GM18508 (cell line): ENCODE measurements at regions not wholly inside any gene's neighbourhood (a gene's known extent, or its start where the extent isn't known, plus 50 kb on each side); places are given as distances from the start of the nearest gene placed in this dataset.

Experiments
- ATAC-seq: cut with Tn5 transposase; IDR thresholded peaks from one replicate; pipeline ENCODE4 v1.9.1; 2021; ENCODE audit warnings: moderate number of reproducible peaks; ENCODE audit not compliant: insufficient read depth, unreplicated experiment

DNA sequence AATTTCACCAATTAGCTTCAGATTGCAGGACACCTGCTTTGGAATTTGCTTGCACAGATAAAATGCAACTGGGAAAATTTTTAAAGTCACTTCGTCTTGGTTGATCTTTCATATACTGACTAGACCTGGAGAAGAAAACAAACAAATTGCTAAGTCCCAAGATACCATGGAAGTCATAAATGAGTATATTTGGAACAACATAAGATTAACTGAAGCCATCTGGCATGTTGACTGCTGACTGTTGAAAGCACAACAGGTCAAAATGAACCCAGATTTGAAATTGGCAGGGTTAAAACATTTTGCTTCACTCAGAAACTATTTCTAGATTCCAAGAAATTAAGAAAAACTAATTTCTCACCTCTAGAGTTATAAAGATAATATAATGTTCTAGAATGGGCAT lies 470.7 kb downstream of the LPIN1 start:
- no peak for ATAC-seq

DNA sequence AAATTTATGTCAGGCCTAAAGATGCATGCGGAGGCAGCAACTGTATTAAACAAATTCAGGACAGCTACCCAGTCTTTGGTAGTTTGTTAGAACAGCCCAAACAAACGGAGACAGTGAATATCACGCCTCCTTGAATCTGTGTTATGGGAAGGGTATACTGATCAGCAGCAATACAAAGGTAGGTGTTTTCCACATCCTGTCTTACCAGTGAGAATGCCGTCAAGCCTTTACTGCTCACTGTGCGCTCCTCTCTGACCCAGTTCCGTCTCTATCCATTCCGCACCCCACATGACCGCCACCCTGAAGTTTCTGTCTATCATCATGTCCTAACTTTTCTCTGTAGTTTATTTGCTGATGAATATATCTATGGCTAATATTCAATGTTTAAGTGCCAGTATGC lies 473.3 kb downstream of the LPIN1 start:
- no peak for ATAC-seq

DNA sequence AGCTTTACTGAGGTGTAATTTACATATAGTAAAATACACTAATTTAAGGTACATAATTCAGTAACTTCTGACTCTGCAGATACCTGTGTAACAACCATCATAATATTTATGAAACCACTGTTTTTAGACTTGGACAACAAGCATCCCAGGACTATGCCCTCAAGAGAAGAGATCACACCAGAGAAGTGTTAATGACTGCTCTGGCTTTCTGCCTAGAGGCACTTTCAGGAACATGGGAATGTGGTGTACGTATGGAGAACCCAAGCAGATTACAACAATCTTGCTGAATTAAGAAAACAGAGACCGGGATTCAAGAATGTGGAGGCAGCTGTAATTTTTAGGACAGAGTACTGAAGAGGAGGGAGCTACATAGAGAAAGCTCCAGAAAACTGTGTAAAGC lies 475.2 kb downstream of the LPIN1 start:
- ATAC-seq = no peak

DNA sequence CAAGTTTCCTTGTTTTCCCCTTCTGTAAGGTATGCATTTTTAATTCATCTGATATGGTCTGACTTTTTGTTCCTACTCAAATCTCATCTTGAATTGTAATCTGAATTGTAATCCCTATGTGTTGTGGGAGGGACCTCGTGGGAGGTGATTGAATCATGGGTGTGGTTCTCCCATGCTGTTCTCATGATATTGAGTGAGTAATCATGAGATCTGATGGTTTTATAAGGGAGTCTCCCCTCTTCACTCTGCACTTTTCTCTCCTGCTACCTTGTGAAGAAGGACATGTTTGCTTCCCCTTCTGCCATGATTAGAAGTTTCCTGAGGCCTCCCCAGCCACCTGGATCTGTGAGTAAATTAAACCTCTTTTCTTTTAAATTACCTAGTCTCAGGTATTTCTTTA lies 476.1 kb downstream of the LPIN1 start:
- ATAC-seq = no peak

DNA sequence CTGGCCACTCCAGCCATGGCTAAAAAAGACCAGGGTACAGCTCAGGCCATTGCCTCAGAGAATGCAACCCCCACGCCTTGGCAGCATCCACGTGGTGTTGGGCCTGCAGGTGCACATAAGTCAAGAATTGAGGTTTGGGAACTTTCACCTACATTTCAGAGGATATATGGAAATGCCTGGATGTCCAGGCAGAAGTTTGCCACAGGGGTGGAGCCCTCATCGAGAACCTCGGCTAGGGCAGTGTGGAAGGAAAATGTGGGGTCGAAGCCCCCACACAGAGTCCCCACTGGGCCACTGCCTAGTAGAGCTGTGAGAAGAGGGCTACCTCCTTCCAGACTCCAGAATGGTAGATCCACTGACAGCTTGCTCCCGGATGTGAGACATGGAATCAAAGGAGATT lies 477.3 kb downstream of the LPIN1 start:
- ATAC-seq = no peak

DNA sequence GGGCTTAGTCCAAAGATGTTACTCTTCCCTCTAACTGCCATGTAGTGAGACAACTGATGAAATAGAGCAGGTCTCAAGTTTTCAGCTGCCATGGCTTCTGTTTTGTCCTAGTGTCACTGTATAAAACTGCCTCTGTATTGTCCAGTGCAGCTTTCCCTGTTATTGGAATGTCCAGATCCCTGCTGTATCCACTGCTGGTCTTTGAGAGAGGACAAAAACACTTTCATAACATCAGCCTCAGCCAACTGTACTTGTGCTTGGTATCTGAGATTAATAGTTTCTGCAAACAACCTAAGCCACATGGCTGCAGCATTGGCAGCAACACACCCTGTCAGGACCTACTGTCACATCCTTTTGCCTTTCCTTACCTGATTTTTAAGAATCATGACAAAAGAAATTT lies 480.2 kb downstream of the LPIN1 start:
- ATAC-seq = no peak

DNA sequence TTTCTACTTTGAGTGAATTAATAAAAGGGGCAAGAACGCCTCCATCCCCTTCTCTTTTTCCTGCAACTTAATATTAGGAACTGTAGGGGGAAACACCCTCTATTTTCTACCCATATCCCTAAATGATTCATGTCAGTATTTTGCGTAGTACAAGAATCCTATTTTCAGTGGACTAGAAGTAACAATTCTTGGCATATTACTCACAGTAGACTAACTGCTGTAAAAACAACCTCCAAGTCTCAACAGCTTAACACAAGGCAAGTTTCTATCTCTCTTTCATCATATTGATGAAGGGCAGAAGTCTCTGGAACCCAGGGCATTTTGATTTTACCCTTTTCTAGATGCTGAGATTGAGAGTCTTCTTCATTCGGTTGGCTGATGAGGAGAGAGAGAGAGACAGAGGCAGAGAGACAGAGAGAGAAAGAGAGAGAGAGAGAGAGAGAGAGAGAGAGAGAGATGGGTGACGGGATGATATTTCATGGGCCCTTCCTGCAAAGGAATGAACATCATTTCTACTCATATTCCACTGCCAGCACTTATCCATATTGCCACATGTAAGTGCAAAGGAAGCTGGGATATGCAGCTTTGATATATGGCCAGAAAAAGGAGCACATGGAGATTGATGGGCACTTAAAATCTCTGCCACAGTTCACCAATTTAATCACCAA lies 481.6 kb downstream of the LPIN1 start:
- no peak for ATAC-seq

DNA sequence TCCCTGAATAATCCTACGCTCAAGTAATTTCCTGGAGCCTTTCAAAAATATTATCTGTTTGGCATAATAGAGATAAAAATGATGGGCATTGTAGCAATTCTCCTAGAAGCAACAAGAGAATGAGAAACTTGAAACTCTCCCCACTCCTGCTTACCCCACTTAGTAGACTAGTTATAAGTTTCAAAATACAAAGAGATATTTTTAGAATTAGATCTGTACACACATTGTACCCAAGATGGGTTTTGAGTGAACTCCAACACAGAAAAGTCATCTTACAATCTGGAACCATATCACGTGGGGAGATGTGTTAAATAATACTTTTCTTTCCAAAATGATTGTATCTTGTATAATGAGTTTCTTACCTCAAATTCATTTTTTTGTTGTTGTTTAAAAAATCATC lies 484.9 kb downstream of the LPIN1 start:
- no peak for ATAC-seq

DNA sequence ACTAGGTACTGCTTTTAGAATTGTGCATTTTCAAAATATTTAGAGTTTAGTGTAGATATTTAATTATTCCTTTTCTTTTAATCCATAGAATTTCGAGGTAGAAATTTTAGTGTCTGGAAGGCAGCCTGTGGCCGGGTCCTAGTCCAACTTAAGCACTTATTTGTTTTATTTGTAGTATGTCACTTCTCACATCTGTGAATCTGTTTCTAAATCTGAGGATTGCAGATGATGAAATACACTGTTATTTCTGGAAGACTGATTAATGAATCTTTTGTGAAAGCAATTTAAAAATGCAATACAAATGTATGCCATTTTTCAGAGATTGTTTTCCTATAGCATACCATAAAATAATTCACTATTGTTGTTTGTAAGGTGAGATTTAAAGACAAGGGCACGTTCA lies 483.9 kb upstream of the TRIB2 start:
- no peak for ATAC-seq

DNA sequence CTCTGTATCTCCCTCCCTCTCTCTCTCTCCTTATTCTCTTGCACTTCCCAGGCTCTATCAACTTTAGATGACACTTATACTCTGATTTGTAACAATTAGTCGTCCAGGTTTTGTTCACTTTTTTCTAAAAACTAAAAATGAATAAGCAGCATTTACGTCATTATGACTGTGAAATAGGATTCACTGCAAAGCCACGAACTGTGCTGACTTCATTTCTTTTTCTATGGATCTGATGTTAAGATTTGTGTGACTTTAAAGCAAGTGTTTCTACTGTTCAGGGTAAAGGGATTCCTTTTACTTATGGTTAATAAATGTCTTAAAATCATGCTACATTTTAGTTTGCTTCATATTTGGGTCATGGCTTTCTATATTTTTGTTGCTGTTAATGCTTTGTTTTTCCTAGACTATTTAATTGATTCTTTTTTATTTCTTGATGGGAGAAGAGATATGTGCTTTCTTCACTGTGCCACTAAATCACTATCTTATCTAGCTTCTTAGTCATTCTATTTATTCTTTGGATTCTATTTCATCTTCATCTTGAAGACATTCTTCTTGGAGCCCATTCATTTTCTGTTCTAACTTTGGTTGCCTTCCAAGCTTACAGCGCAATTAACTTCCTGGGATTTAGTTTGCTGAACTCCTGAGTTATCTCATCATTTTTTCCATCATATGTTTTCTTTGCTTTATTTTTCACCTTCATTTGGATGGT lies 480.4 kb upstream of the TRIB2 start:
- ATAC-seq = no peak

DNA sequence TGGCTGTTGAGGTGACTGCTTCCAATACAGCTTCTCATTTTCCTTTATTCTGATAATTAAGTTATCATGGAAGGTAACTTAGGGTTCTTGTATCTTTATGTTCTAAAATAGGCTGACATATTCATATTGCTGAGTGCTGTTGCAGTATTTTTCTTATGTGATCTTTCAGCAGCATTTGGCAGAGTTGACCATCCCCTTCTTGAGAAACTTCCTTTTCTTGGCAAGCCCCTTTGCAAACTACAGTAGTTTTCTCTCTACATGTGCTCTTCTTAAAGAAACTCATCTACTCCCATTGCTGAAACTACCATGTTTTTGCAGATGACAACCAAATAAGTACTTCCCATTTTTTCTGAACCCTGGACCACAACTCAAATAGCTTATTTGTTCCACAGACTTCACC lies 476.5 kb upstream of the TRIB2 start:
- no peak for ATAC-seq

DNA sequence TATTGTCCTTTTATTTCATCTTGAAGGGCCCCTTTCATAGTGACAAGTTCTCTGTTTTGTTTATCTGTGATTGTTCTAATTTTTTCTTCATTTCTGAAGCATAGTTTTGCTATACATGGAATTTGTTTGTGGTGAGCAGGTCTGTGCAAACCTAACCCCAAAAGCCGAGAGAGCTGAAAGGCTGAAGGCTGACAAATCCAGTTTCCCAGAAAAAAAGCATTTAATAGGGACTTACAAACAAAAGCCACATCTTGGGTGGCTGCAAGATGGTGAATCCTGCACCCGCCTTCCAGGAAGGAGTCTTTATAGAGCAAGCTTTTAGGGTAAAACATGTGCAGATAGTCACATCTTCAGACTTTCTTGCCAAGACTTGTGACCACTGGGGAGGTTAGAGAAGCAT lies 473.4 kb upstream of the TRIB2 start:
- no peak for ATAC-seq

DNA sequence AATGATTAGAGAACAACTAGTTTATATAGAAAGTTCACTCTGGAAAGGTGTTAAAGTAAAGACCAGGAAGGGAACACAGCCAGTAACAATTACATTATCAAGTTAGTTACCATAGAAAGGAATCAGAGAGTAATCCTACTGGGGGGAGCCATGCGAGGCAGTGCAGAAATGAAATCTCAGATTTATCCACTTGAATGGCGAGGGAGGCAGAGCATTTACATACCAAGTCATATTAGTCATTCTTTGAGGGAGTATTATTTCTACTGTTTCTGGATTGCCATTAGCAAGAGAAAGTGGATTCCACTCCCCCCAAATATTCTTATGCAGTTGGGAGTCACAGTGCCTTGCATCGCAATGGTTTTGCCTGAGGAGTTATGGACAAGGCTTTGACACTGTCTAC lies 472.7 kb upstream of the TRIB2 start:
- ATAC-seq = no peak

DNA sequence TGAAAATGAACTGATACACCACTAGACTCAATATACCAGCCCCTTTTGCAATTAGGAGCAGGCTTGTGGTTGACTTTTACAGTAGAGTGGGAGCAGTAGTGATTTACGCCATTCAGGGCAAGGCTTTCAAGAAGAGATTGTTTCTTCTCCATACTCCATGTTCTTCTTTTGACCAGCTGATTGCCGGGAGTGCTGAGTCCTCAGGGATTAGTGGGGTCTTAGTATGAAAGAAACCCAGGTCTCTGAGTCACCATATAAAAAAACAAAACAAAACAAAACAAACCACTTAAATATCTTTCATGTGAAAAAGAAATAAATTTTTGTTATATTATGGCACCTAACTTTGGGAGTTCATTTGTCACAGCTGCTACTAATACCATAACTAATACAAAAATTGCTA lies 465.6 kb upstream of the TRIB2 start:
- ATAC-seq = no peak

DNA sequence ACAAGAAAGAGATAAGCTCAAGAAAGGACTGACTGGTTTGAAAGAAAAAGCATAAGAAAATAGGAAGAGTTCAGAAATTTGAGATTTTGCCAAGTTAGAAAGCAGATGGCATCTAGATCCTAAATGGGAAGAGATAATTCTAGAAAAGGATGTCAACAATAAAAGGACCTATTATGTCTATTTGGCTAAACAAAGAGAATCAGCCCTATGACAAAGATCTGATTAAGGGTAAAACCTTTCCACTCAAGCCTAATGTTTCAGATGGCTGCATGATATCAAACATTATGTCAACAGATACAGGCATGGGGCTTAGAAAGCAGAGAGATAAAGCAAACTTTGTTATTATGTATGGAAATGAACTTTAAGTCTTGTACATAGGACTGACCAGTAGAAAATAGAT lies 465.0 kb upstream of the TRIB2 start:
- ATAC-seq = no peak

DNA sequence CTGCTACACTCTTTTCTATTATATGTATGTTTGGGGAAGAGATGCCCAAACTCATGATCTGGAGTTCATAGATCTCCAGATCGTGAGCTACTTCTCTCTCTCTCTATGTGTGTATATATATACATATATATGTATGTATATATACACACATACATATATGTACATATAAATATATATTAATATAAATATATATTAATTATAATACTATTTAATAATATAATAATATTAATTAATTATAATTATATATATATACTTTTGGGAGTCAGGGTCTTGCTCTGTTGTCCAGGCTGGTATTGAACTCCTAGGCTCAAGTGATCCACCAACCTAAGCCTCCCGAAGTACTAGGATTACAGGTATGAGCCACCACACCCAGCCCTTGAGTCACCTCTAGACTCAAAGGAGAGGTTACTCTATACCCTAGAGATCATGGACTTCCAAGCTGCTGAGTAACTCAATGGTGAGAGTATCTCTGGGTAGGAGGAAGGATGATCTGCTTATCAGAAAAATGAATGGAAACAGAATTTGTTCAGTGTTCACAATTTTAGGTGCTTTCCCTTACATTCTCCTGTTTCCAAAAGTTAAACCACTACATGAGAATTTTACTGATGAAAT lies 463.5 kb upstream of the TRIB2 start:
- ATAC-seq = no peak

DNA sequence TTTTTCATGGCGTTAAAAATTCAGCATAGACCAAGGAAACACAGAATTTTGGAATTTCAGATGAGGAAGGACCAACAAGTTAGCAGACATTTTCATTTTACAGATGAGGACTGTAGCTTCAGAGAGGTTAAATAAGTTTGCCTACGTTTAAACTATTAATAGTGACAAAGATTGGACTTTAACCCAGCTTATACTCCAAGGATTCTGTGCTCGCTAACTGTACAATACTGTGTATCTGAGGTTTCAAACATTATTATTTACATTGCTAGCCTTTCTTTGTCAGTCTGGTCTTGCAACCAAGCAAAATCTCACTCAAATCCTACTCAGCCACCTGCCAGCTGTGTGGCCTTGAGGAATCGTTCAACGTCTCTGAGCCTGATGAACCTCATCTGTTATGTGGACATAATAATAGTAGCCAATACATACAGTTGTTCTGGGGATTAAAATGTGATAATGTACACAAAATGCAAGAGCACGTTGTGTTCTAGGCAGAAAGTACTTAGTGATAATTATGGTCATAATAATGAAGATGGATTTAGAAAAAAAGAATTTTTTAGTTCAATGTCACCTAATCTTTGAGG lies 462.4 kb upstream of the TRIB2 start:
- no peak for ATAC-seq

DNA sequence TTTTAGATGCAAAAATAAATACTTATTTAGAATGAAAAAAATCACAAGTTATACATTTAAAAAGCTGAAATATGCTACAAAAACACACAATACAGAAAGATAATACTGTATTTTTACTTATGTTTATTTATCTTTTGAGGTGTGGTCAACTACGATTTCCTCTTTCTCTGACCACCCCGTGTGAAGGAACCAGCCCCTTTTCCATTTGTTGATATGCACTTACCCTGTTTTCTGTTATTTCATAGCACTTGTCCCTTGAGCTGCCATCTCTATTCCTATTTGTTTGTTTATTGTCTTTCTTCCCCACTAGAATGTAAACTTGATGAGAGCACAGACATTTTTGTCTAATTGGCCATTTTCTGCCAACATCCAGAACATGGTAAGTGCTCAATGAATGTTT lies 460.5 kb upstream of the TRIB2 start:
- no peak for ATAC-seq

DNA sequence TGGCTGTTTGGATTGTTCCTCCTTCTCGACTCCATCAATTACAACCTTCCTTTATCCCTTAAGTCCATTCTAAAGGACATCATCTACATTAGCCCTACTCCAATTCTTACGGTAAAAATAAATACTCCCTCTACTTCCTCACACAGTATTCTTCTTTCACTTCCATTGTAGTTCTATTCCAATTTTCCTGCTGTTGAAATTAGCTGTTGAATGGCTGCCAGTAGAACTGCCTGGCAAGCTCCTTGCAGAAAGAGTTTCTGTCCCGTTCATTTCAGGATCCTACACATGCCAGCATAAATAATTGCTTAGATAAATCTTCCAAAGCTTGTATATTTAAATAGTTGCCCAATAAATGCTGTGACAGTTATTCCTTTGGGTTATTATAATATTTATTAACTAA lies 459.3 kb upstream of the TRIB2 start:
- no peak for ATAC-seq

DNA sequence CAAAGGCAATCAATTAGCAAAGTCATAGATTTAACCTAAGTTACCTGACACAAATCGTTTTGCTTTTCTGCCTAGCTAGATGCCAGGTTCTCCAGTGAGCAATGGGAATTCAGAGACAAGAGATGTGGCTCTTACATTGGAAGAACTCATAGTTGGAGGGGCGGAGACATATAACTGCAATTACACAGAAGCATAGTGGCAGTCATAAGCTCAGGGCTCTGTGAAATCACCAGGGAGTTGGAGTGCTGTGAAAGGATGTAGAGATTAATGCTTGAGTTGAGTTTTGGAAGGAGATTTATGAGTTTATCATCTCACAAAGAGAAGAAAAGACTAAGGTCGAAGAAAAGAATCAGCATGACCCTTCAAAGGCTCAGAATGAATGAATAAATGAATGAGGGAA lies 457.2 kb upstream of the TRIB2 start:
- ATAC-seq = no peak

DNA sequence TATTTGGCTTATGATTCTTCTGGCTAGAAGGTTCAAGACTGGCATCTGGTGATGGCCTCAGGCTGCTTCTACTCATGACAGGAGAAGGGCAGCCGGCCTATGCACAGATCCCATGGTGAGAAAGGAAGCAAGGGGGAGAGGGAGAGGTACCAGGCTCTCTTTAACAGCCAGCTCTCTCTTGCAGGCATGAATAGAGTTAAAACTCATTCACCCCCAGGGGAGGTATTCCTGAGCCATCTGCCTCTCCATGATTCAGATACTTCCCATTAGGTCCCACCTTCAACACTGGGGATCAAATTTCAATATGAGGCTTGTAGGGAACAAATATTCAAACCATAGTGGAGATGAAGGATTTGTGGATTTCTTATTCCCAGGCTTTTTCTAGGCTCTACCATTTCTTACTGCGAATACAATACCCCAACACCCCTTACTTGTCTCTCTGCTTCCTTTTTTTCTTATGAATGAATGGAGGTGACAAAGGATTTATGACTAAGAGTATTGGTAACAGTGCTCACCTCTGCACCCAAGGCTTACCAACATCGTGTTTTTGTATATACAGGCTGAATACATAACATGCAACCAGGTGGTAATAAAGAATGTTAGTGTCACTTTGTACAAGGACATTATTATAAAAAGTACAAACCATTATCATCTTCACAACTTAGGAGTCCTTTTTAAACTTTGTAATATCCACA lies 454.6 kb upstream of the TRIB2 start:
- ATAC-seq = no peak
